ENCODE measurements at regions not wholly inside any gene's neighbourhood (a gene's known extent, or its start where the extent isn't known, plus 50 kb on each side); places are given as distances from the start of the nearest gene placed in this dataset.

DNA sequence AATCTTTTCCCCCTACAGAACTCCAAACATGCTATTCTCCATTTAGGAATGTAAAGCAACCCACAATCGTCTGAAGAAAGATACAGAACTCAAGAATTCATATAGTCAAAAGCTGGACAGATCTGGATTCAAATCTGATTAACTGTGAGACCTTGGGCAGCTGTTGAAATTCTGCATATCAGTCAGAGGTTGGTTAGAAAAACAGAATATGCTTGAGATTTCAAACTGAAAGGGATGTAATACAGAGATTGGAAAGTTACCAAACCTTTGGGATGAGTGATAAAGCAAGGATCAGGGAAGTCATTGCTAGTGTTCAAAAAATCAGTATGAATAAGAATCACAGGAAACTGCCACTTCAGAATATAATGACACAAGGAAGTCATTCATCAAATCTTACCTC is 406.6 kb downstream of the HTR7 start:
- no peaks in the 10 kb centered on the region for H3K36me3 ChIP-seq
- DNase-seq (no peak), ATAC-seq (no peak)
- no peaks in the 10 kb centered on the region for H3K4me1 ChIP-seq
- no peak overlapping the region for H3K27ac ChIP-seq
- 18% methylated on average over 1 of the region's 1 CpG for WGBS (ENCODE audit: insufficient coverage, low coverage, low lambda C conversion rate, missing lambda C conversion rate)
- no peak for TF ChIP-seq POLR2A (IDR thresholded peaks at IDR 0.05)
- TF ChIP-seq, protein P1, sequence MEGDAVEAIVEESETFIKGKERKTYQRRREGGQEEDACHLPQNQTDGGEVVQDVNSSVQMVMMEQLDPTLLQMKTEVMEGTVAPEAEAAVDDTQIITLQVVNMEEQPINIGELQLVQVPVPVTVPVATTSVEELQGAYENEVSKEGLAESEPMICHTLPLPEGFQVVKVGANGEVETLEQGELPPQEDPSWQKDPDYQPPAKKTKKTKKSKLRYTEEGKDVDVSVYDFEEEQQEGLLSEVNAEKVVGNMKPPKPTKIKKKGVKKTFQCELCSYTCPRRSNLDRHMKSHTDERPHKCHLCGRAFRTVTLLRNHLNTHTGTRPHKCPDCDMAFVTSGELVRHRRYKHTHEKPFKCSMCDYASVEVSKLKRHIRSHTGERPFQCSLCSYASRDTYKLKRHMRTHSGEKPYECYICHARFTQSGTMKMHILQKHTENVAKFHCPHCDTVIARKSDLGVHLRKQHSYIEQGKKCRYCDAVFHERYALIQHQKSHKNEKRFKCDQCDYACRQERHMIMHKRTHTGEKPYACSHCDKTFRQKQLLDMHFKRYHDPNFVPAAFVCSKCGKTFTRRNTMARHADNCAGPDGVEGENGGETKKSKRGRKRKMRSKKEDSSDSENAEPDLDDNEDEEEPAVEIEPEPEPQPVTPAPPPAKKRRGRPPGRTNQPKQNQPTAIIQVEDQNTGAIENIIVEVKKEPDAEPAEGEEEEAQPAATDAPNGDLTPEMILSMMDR (IDR thresholded peaks at IDR 0.05): no peak
- H3K4me3 ChIP-seq: no peak overlapping the region
- H3K27me3 ChIP-seq: no peaks in the 10 kb centered on the region
- no peaks in the 10 kb centered on the region for H3K9me3 ChIP-seq
- intact Hi-C loops (cut with DNase I): no loop called here

DNA sequence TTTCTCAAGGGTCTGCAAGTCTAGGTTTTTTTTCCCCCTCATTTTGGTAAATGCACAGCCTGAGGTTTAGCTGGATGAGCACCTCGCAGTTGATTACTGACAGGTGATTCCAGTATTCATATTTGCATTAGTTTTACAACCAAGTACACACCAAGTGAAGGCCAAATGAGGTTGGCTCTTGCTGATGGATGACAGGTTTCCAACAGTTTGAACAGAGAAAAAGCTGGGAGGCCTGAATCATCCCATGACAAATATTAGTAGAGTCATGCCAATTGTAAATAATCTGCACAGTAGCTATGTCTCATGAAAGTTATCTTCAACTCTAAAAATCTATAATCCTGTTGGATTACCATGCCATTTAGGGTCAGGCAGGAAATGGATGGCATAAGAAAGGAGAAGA is 399.8 kb downstream of the HTR7 start:
- Histone ChIP-seq H3K36me3 (no peaks in the 10 kb centered on the region), H3K27me3 (no peaks in the 10 kb centered on the region), H3K4me1 (no peaks in the 10 kb centered on the region), H3K27ac (no peak overlapping the region), H3K9me3 (no peaks in the 10 kb centered on the region), H3K4me3 (no peak overlapping the region)
- ATAC-seq (peak in 1 of 4 donors; percentile 30), DNase-seq (no peak)
- TF ChIP-seq, protein P1 (IDR thresholded peaks at IDR 0.05): no peak
- no peak for TF ChIP-seq POLR2A (IDR thresholded peaks at IDR 0.05)
- WGBS (ENCODE audit: insufficient coverage, low coverage, low lambda C conversion rate, missing lambda C conversion rate): 50% methylated on average over 1 of the region's 1 CpG
- intact Hi-C loops (cut with DNase I): no loop called here

DNA sequence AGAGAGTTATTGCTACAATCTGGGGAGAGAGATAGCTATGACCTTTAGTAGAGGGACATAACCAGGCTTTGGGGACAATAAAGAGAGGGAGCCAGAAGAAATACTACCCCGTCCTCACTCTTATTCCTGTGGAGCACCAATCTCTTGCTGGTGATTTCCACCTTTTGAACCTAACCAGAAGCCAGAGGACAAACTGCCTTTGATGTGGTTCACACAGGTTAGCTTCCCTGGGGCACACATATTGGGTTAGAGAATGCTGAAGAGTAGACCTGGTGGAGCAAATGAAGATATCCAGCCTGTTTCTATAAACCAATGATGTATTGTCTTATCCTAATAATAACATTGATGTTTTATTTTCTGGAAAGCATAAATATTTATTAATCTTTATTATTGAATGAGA is 399.3 kb downstream of the HTR7 start:
- intact Hi-C loops (cut with DNase I): no loop called here
- H3K27ac ChIP-seq: no peak overlapping the region
- H3K27me3 ChIP-seq: no peaks in the 10 kb centered on the region
- H3K4me3 ChIP-seq: no peak overlapping the region
- no peaks in the 10 kb centered on the region for H3K36me3 ChIP-seq
- no peaks in the 10 kb centered on the region for H3K4me1 ChIP-seq
- WGBS (ENCODE audit: insufficient coverage, low coverage, low lambda C conversion rate, missing lambda C conversion rate): 44% methylated on average over 1 of the region's 1 CpG
- ATAC-seq (no peak), DNase-seq (no peak)
- H3K9me3 ChIP-seq: no peaks in the 10 kb centered on the region
- TF ChIP-seq POLR2A (IDR thresholded peaks at IDR 0.05): no peak
- TF ChIP-seq, protein P1 (IDR thresholded peaks at IDR 0.05): no peak

DNA sequence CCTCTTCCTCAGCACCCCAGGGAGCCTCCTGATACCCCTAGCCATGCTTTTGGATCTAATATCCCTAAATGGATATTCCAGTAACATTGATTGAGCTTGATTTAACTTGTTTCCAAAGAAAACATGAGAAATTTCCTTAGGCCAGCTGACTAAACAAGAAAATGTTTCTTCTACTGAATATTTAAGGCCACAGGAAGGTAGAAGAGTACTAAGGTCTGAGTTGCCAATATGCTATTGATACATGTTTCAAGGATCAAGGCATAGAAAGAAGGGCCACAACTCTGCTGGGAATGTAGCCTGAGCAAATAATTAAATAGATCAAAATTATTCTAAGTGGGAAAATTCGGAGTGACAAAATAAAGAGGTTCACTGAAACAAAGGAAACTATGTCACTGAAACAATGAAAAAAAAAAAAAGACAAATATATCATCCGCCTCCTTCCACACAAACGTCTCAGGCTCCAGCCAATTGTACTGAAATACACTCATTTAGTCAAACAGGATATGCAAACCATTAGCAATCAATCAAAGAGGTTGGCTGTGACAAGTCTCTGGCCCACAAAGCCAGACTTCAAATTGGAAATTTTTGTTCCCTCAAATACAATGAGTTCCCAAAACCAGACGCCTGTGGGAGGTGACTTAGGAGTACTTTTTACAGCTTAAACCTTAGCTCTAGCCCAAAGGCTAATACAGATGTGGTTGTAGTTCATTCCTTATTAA is 396.2 kb downstream of the HTR7 start:
- H3K4me3 ChIP-seq: no peak overlapping the region
- intact Hi-C loops (cut with DNase I): no loop called here
- no peak for TF ChIP-seq POLR2A (IDR thresholded peaks at IDR 0.05)
- TF ChIP-seq, protein P1 (IDR thresholded peaks at IDR 0.05): no peak
- H3K27ac ChIP-seq: no peak overlapping the region
- H3K36me3 ChIP-seq: no peaks in the 10 kb centered on the region
- no peaks in the 10 kb centered on the region for H3K9me3 ChIP-seq
- WGBS (ENCODE audit: insufficient coverage, low coverage, low lambda C conversion rate, missing lambda C conversion rate): 17% methylated on average over 4 of the region's 4 CpGs
- ATAC-seq (no peak), DNase-seq (no peak)
- no peaks in the 10 kb centered on the region for H3K4me1 ChIP-seq
- H3K27me3 ChIP-seq: no peaks in the 10 kb centered on the region
